Gastrocnemius medialis (tissue), 4 donors: ENCODE measurements at regions not wholly inside any gene's neighbourhood (a gene's known extent, or its start where the extent isn't known, plus 50 kb on each side); places are given as distances from the start of the nearest gene placed in this dataset.

ENCODE experiments used
- CTCF ChIP-seq, 5 experiments: fragments of 450-650 bp in 3 of 5; fragments of 200-600 bp in 2 of 5; sonication (generic) in 2 of 5; IDR thresholded peaks in 4 of 5; conservative IDR thresholded peaks in 1 of 5; 1 replicate in 4 of 5; 2 replicates in 1 of 5; pipeline ENCODE4 v1.5.1; 2016 to 2019; ENCODE audit warnings: antibody characterized with exemption in 5 of 5, mild to moderate bottlenecking in 3 of 5, moderate library complexity in 3 of 5
- POLR2A ChIP-seq, 2 donors: fragments of 450-650 bp; IDR thresholded peaks; one replicate each; pipeline ENCODE4 v1.6.1; 2017; ENCODE audit warnings: antibody characterized with exemption in 2 of 2, mild to moderate bottlenecking in 2 of 2, moderate library complexity in 2 of 2

- TF ChIP-seq CTCF (IDR thresholded peaks at IDR 0.05 in 4 of 5, conservative IDR thresholded peaks at IDR 0.05 in 1 of 5) (no peak), POLR2A (IDR thresholded peaks at IDR 0.05) (no peak)
These were observed 650.8 kb upstream of the PCDH9 start for GRCh38 chr13:67880916-67881315.
